GM21360 (cell line): ENCODE measurements at regions not wholly inside any gene's neighbourhood (a gene's known extent, or its start where the extent isn't known, plus 50 kb on each side); places are given as distances from the start of the nearest gene placed in this dataset.
"Not testable (repeated sequence)": the region's sequence is repeated elsewhere in the genome, so short reads cannot be mapped to it uniquely, and the experiment has no call there.

Experiments used
- ATAC-seq: cut with Tn5 transposase; IDR thresholded peaks from one replicate; pipeline ENCODE4 v1.9.1; 2021; ENCODE audit warnings: mild to moderate bottlenecking, moderate library complexity; ENCODE audit not compliant: unreplicated experiment

- no peak for ATAC-seq
Measured at GRCh38 chr13:62158520-62158919, 742.9 kb upstream of the PCDH20 start.

DNA sequence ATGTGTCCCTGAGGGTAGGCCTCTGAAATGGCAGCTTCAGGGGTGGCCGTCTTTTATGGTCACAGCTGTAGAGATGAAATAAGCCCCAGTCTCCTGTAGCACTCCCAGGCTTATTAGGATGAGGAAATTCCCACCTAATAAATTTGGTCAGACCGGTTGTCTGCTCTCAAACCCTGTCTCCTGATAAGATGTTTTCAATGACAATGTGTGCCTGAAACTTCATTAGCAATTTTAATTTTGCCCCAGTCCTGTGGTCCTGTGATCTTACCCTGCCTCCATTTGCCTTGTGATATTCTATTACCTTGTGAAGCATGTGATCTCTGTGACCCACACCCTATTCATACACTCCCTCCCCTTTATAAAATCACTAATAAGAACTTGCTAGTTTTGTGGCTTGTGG lies 736.1 kb upstream of the PCDH20 start:
- not testable (repeated sequence) for ATAC-seq

GRCh38 chr13:62142048-62142447 lies 726.4 kb upstream of the PCDH20 start:
- ATAC-seq: no peak

GRCh38 chr13:62139597-62139996 lies 723.9 kb upstream of the PCDH20 start:
- ATAC-seq: no peak

DNA sequence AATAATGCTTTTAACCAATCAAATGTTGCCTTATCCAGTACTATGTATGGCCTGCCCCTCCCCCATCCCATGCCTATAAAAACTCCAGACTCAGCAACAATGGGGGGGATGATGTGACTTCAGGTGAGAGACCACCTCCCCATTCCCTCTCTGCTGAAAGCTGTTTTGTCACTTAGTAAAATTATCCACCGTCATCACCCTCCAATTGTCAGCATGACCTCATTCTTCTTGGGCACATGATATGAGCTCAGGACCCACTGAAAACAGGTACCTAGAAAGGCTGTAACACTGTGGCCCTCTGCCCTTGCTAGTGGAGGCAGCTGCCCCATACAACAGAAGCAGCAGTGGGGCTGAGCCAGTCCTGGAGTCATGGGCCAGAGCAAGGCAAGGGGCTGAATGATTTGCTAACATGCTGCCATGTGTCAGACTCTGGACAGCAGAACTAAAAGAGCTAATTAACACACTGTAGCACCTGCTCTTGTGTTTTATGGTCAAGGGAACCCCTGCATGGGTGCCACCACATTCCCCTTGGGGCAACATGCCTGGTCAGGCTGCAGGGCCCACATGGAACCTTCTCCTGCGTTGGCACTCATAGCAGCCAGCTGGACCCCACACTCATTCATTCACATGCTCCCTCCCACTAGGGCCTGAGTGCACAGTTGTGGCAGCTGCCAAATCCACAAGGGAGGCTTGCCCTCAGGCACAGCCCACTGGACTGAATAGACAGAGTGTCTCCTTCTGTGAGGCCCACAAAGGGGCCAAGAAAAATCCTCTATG lies 722.2 kb upstream of the PCDH20 start:
- no peak for ATAC-seq

DNA sequence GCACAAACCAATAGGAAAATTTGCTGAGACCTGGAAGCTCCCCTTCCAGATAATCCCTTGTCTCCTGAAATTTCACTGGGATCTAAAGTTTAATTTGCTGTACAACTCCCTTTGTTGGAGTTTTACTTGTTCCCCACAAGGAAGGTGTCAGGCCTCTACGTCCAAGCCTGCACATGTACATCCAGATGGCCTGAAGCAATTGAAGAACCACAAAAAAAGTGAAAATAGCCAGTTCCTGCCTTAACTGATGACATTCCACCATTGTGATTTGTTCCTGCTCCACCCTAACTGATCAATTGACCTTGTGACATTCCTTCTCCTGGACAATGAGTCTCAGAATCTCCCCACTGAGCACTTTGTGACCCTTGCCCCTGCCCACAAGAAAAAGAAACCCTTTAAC lies 716.0 kb upstream of the PCDH20 start:
- ATAC-seq: no peak

DNA sequence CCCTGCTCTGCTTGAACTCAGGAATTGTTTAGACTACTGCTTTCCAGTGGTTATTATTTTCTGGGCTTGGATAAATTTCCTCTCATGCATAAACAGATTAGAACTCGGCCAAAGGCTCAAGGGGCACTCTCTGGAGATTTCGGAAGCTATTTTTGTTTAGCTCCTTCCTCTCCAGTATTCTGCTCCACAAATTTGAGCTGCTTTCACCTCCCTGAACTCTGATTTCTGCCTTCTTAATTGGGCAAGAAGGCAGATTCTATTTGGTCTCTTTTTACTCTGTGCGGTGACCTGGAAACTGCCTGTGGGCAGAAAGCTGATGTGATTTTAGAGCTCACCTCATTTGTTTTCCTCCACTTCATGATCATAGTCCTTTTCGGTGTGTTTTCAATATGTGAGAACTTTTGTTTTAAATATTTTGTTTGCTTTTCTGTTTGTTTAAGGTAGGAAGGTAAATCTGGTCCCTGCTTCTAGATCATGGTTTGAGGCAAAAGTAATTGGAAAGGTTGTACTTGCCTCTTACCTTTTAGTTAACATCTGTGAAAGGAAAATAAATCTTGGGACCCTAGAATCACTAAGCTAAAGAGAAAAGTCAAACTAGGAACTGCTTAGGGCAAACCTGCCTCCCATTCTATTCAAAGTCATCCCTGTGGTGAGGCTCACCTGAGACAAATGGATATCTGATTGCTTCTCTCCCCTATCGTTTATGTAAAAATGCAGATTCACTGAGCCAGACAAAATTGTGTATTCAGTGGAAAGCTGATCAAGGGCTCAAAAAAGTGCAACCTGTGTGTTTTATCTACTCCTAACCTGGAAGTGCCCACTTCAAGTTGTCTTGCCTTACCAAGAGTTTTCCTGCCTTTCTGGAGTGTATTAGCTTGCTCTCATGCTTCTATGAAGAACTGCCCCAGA lies 714.7 kb upstream of the PCDH20 start:
- ATAC-seq: no peak

GRCh38 chr13:62129000-62129551 lies 713.4 kb upstream of the PCDH20 start:
- no peak for ATAC-seq

GRCh38 chr13:62126400-62126799 lies 710.8 kb upstream of the PCDH20 start:
- no peak for ATAC-seq

GRCh38 chr13:62125451-62125850 lies 709.8 kb upstream of the PCDH20 start:
- no peak for ATAC-seq

DNA sequence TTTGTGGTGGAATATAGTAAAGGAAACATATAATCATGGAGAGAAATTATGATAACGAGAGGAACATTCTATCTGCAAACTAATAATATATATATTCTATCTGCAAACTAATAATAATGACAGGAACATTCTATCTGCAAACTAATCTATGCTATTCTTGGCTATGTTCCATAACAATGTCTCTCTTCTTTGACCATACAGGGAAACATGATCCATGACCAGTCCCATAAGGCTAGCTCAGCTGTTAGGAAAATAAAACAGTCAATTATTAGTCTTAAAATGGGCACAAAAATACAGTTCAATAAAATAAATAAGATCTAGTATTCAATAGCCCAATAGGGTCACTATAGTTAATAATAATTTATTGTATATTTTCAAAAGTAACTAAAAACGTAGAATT lies 707.8 kb upstream of the PCDH20 start:
- ATAC-seq: no peak

GRCh38 chr13:62122434-62122833 lies 706.8 kb upstream of the PCDH20 start:
- ATAC-seq: no peak

DNA sequence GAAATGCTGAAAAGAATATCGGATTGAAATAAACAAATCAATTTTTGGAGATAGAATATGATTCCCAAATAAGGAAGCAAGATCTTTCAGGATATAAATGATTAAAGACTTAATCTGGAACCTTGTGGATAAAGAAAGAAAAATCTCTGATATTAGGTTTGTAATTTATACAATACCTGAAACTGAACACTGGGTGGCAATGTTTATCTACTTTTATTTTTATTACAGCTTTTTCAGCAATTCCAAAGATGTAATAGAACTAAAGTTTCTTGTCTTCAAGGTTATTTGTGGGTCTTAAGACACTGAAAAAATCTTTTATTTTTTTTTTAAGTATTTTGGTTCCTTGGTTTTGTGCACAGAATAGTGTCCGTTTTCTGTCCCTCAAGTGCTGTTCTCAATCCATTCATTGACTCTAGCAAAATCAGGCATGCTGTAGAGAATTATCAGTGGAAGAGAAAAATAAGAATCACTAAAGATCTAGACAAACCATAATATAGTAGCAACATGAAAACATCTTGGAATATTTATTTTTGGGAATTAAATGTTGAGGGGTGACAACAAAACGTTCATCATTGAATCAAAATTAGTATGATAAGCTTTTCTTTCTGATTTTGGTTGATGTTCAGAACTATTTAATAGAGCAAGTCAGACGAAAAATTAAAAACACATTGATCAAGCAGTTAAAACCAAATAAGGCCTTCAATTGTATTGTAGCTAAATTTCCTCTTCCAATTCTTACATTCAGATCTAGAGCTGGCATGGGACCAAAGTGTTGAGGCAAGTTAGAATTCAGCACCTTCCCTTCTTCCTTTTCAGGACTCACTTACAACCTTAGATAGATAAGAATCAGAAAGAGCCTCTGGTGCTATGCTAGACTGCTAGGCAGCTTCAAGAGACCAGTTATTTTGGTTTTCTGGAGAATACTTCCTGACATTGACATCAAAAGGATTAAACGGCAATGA lies 704.4 kb upstream of the PCDH20 start:
- no peak for ATAC-seq

GRCh38 chr13:62115831-62116230 lies 700.2 kb upstream of the PCDH20 start:
- ATAC-seq: no peak

DNA sequence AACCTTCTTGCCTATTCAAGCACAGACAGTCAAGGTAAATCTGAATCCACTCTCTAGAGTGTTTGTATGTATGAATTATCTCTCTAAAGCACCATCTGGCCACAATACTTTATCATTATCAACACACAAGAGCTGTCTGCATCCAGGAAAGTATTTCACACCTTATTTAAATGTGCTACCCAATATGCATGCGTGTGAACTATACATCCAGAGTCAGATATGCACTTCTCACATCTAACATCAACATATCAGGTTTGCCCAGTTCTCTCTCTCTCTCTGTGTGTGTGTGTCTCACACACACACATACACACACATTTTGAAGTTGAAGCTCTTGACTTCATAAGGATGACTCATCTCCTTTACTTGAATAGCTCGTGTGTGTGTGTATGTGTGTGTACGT lies 697.5 kb upstream of the PCDH20 start:
- no peak for ATAC-seq

DNA sequence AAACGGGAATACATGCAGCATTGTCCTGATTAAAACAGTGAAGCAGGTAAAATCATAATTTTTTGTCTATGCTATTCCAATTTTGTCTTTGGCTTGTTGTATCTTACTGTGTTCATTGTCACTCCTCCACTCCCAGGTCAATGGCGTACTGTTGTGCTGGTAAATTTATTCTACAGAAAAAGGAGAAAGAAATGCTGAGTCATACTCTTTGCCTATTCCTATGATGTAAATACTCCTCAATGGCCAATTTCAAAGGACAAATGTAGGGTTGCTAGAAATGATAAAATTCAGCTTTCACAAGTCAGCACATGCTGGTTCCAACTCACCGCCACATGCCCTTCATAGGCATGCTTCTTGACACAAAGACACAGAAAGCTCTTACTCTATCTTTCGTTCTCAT lies 694.4 kb upstream of the PCDH20 start:
- no peak for ATAC-seq

DNA sequence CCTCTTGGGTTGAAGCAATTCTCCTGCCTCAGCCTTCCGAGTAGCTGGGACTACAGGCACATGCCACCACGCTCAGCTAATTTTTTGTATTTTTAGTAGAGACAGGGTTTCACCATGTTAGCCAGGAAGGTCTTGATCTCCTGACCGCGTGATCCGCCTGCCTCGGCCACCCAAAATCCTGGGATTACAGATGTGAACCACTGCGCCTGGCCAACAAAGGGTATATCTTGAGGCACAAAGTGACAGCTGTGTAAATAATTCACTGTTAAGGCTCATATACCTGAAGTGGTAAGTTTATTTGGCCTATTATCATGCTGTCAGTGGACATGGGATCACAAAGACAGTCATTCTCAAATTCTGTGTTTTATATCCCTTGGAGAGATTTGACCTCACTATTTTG lies 688.5 kb upstream of the PCDH20 start:
- not testable (repeated sequence) for ATAC-seq

GRCh38 chr13:62096652-62097051 lies 681.0 kb upstream of the PCDH20 start:
- no peak for ATAC-seq

GRCh38 chr13:62094932-62095331 lies 679.3 kb upstream of the PCDH20 start:
- no peak for ATAC-seq

DNA sequence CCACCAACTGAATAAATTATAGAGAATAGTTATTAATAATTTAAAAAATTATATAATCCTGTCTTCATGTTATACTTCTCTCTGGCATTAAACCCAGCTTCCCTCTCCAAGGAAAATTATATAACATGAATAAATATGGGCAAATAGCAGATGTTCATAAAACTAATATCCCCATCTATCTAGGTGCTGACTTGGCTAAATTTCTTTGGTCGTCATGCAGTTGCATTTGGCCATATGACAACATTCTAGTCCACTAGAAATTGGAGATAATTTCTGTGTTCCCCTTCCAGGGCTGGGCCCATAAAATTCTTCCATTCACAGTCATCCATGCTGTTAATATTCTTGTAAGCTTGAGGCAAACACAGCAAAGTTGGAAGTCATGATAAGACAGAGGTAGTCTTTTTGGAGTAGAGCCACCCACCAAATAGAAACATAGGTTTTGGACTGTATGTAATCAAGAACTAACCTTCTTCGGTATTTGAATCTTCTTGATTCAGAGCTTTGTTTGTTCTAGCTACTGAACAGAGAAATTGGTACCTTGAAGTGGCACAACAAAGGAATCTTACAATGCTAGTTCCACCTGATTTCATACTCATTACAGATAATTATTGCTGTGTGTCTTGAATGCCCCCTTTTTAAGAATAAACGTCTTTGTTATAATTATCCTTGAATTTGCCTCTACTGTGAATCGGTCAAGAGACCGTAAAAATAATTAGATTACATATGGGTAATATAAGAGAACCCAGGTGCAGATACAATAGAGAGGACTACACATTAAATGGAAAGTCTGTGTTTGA lies 678.5 kb upstream of the PCDH20 start:
- ATAC-seq: no peak
